Chondrocyte (in vitro differentiated cells): ENCODE measurements at regions not wholly inside any gene's neighbourhood (a gene's known extent, or its start where the extent isn't known, plus 50 kb on each side); places are given as distances from the start of the nearest gene placed in this dataset.

ENCODE experiments used
- DNase-seq: peaks from one replicate; pipeline ENCODE4 v3.0.0; 2021; ENCODE audit warnings: mixed read lengths, low spot score
- H3K27ac Mint-ChIP-seq: one replicate; pipeline ENCODE4 v1.8.0; 2021; ENCODE audit warnings: mild to moderate bottlenecking, moderate library complexity, mixed read lengths; ENCODE audit not compliant: unreplicated experiment
- H3K27me3 Mint-ChIP-seq: 2 replicates; pipeline ENCODE4 v1.8.0; 2021; ENCODE audit warnings: low read depth, mixed read lengths
- H3K36me3 Mint-ChIP-seq: 2 replicates; pipeline ENCODE4 v1.8.0; 2021; ENCODE audit warnings: low read depth, mixed read lengths
- H3K4me1 Mint-ChIP-seq: 2 replicates; pipeline ENCODE4 v1.8.0; 2021; ENCODE audit warnings: low read depth, mild to moderate bottlenecking, mixed read lengths
- H3K4me3 Mint-ChIP-seq: one replicate; pipeline ENCODE4 v1.8.0; 2021; ENCODE audit warnings: mild to moderate bottlenecking, moderate library complexity, mixed read lengths; ENCODE audit not compliant: unreplicated experiment
- H3K9me3 Mint-ChIP-seq: 2 replicates; pipeline ENCODE4 v1.8.0; 2021; ENCODE audit warnings: low read depth, mixed read lengths
- CTCF ChIP-seq: fragments of 200-600 bp; sonication (generic); IDR thresholded peaks from 2 replicates; pipeline ENCODE4 v1.5.0; 2021; ENCODE audit warnings: antibody characterized with exemption, mild to moderate bottlenecking, moderate library complexity

DNA sequence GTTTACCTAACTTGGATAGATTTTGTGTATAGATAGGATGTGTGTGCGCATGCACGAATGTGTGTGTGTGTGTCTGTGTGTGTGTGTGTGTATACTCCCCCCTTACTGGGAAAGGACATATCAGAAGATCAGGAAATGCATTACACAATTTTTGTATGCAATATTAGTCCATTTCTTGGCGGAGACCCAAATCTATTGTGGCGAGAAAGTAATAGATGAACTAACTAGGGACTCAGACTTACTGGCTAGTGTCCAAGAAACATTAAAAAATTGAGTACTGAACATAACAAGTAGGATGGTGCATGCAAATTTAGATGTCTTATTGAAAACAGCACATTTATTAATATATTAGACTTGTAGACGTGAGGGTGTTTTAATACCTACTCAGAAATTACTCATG lies 1036.5 kb upstream of the FANCL start:
- H3K27ac Mint-ChIP-seq, result no peak overlapping the region
- peaks cover 23% of the 10 kb centered on the region for H3K27me3 Mint-ChIP-seq
- no peaks in the 10 kb centered on the region for H3K4me1 Mint-ChIP-seq
- no peaks in the 10 kb centered on the region for H3K9me3 Mint-ChIP-seq
- no peaks in the 10 kb centered on the region for H3K36me3 Mint-ChIP-seq
- no peak for TF ChIP-seq CTCF
- H3K4me3 Mint-ChIP-seq, result no peak overlapping the region
- DNase-seq, result no peak

- no peak overlapping the region for H3K4me3 Mint-ChIP-seq
- DNase-seq, result no peak
- no peak overlapping the region for H3K27ac Mint-ChIP-seq
- TF ChIP-seq CTCF, result no peak
- peaks cover 23% of the 10 kb centered on the region for H3K27me3 Mint-ChIP-seq
- H3K36me3 Mint-ChIP-seq, result no peaks in the 10 kb centered on the region
- no peaks in the 10 kb centered on the region for H3K4me1 Mint-ChIP-seq
- H3K9me3 Mint-ChIP-seq, result no peaks in the 10 kb centered on the region
These were observed 1035.8 kb upstream of the FANCL start for GRCh38 chr2:59276917-59277316.

DNA sequence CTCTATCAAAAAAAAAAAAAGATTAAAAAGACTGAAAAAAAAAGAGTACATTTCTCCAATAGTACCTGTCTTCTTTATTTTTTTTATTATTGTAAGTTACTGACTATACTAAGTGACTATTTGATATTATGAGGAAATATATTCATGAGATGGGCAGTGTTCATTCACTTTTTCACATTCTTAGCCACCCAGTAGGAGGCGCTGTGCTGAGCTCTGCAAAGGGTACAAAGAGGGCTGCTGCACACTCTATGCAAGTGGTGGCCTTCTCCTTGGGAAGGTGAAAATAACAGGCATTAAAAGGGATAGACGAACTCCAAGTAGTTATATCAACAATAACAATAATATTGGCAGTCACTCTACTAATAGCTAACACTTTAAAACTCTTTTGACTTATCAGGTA lies 1034.9 kb upstream of the FANCL start:
- no peaks in the 10 kb centered on the region for H3K4me1 Mint-ChIP-seq
- H3K9me3 Mint-ChIP-seq, result no peaks in the 10 kb centered on the region
- no peak for DNase-seq
- H3K36me3 Mint-ChIP-seq, result no peaks in the 10 kb centered on the region
- H3K4me3 Mint-ChIP-seq, result no peak overlapping the region
- H3K27me3 Mint-ChIP-seq, result peaks cover 22% of the 10 kb centered on the region
- peak; percentile 44 for TF ChIP-seq CTCF
- peak overlapping the region; percentile 42 for H3K27ac Mint-ChIP-seq

DNA sequence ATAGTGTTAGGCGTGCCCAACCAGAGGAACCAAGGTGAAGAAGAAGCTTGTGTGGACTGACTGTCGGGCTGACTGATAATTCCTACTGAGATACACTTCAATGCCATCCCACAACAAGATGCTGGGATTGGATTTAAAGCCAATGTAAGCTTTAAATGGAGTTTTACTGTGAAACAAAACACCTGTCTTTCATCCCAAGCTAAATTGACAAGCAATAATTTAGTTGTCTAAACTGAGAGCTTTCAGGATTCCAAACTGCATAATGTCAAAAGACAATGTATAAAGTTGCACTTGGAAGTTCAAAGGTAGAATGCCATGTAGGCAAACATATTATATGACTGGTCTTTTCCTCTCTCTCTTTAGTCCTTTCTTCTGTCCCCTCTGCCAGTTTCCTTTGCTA lies 1025.3 kb upstream of the FANCL start:
- TF ChIP-seq CTCF, result no peak
- Mint-ChIP-seq H3K4me3 (no peak overlapping the region), H3K27me3 (peaks cover 9% of the 10 kb centered on the region), H3K36me3 (no peaks in the 10 kb centered on the region), H3K4me1 (no peaks in the 10 kb centered on the region), H3K27ac (no peak overlapping the region), H3K9me3 (no peaks in the 10 kb centered on the region)
- no peak for DNase-seq

DNA sequence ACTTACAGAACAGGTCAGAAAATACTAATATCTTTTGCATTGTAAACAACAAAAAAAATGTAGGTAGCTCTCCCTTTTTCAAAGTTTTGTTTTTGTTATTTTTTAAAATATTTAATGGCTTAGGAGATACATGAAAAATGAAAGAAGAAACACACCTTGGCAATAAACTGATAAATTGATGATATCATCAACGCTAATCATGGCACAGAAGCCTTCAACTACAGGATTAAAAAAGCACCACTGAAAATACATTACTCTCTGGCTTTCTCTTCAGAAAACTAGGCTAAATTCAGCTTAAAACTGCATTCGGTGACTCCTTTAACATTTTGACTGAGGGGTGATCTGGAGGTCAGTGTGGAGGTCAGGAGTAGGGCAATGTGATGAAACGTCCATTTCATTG lies 1018.8 kb upstream of the FANCL start:
- H3K36me3 Mint-ChIP-seq, result no peaks in the 10 kb centered on the region

More for the DNA sequence above, 1018.8 kb upstream of the FANCL start:
- no peak for DNase-seq
- no peaks in the 10 kb centered on the region for H3K27me3 Mint-ChIP-seq
- no peak for TF ChIP-seq CTCF
- H3K9me3 Mint-ChIP-seq, result no peaks in the 10 kb centered on the region
- H3K4me3 Mint-ChIP-seq, result no peak overlapping the region
- H3K4me1 Mint-ChIP-seq, result no peaks in the 10 kb centered on the region
- H3K27ac Mint-ChIP-seq, result no peak overlapping the region
